ENCODE measurements at regions not wholly inside any gene's neighbourhood (a gene's known extent, or its start where the extent isn't known, plus 50 kb on each side); places are given as distances from the start of the nearest gene placed in this dataset.

DNA sequence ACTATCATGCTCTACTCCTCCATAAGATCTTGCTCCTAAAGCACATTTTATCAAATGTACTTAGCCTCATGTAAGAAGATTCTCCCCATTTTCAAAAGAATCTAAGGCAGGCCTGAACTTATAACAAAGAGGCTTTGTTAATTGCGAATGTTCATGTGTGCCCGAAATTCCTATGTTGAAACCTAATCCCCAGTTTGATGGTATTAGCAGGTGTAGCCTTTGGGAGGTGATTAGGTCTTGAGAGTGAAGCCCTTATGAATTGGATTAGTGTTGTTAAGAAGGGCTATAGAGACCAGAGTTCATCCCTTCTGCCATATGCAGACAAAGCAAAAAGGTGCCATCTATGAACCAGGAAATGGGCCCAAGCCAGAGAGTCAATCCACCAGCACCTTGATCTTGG is 234.5 kb downstream of the PAX3 start:
- no peak for TF ChIP-seq BHLHE40 (IDR thresholded peaks at IDR 0.05; ENCODE audit: low read depth, low read length)
- TF ChIP-seq SMC3 (IDR thresholded peaks at IDR 0.05; ENCODE audit: low read depth, low read length): no peak
- no peak for TF ChIP-seq CTCF (conservative IDR thresholded peaks at IDR 0.05; ENCODE audit: low read depth, low read length)
- no peak for TF ChIP-seq POLR2A (IDR thresholded peaks at IDR 0.05; ENCODE audit: low read depth, low read length)
- no peak for TF ChIP-seq MAFK (IDR thresholded peaks at IDR 0.05; ENCODE audit: low read depth, low read length)
- TF ChIP-seq, protein P1, sequence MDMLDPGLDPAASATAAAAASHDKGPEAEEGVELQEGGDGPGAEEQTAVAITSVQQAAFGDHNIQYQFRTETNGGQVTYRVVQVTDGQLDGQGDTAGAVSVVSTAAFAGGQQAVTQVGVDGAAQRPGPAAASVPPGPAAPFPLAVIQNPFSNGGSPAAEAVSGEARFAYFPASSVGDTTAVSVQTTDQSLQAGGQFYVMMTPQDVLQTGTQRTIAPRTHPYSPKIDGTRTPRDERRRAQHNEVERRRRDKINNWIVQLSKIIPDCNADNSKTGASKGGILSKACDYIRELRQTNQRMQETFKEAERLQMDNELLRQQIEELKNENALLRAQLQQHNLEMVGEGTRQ (IDR thresholded peaks at IDR 0.05; ENCODE audit: low read depth, low read length): no peak
- no peak for TF ChIP-seq RFX5 (IDR thresholded peaks at IDR 0.05; ENCODE audit: low read depth, low read length)
- TF ChIP-seq CEBPB (IDR thresholded peaks at IDR 0.05; ENCODE audit: low read depth, low read length): no peak
